ENCODE measurements at regions not wholly inside any gene's neighbourhood (a gene's known extent, or its start where the extent isn't known, plus 50 kb on each side); places are given as distances from the start of the nearest gene placed in this dataset.
"Not testable (repeated sequence)": the region's sequence is repeated elsewhere in the genome, so short reads cannot be mapped to it uniquely, and the experiment has no call there.

GRCh38 chr5:3449481-3449880 lies 146.2 kb upstream of the IRX1 start:
- TF ChIP-seq EZH2 (IDR thresholded peaks at IDR 0.05; ENCODE audit: borderline replicate concordance, low read depth, low read length, severe bottlenecking): no peak
- TF ChIP-seq, protein P1, sequence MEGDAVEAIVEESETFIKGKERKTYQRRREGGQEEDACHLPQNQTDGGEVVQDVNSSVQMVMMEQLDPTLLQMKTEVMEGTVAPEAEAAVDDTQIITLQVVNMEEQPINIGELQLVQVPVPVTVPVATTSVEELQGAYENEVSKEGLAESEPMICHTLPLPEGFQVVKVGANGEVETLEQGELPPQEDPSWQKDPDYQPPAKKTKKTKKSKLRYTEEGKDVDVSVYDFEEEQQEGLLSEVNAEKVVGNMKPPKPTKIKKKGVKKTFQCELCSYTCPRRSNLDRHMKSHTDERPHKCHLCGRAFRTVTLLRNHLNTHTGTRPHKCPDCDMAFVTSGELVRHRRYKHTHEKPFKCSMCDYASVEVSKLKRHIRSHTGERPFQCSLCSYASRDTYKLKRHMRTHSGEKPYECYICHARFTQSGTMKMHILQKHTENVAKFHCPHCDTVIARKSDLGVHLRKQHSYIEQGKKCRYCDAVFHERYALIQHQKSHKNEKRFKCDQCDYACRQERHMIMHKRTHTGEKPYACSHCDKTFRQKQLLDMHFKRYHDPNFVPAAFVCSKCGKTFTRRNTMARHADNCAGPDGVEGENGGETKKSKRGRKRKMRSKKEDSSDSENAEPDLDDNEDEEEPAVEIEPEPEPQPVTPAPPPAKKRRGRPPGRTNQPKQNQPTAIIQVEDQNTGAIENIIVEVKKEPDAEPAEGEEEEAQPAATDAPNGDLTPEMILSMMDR (IDR thresholded peaks at IDR 0.05; ENCODE audit: borderline replicate concordance, extremely low read depth, low read length, poor library complexity, severe bottlenecking): no peak
- H3K79me2 ChIP-seq (ENCODE audit: insufficient read depth, low read length): no peaks in the 10 kb centered on the region
- no peak overlapping the region for H3K9ac ChIP-seq (ENCODE audit: low read depth, low read length)
- H4K20me1 ChIP-seq (ENCODE audit: insufficient read depth, low read length): no peaks in the 10 kb centered on the region
- H3K27me3 ChIP-seq (ENCODE audit: insufficient read depth, low read length, poor library complexity): no peaks in the 10 kb centered on the region
- H3K9me3 ChIP-seq (ENCODE audit: insufficient read depth, low read length, severe bottlenecking): peaks cover 10% of the 10 kb centered on the region
- no peaks in the 10 kb centered on the region for H3K4me1 ChIP-seq (ENCODE audit: insufficient read depth, low read length)
- no peak overlapping the region for H3K4me2 ChIP-seq (ENCODE audit: insufficient read depth, low read length)
- no peak for DNase-seq
- no peak overlapping the region for H3K27ac ChIP-seq (ENCODE audit: low read length)
- no peak overlapping the region for H2AFZ ChIP-seq (ENCODE audit: low read depth, low read length)
- ATAC-seq (ENCODE audit: insufficient read depth, low read depth): no peak
- H3K36me3 ChIP-seq (ENCODE audit: insufficient read depth, low read length): no peaks in the 10 kb centered on the region
- no peak overlapping the region for H3K4me3 ChIP-seq (ENCODE audit: low read depth in 1 of 2, low read length in 2 of 2)

- Histone ChIP-seq H3K4me2 (ENCODE audit: insufficient read depth, low read length) (no peak overlapping the region), H3K36me3 (ENCODE audit: insufficient read depth, low read length) (no peaks in the 10 kb centered on the region), H3K9me3 (ENCODE audit: insufficient read depth, low read length, severe bottlenecking) (peaks cover 10% of the 10 kb centered on the region), H3K9ac (ENCODE audit: low read depth, low read length) (no peak overlapping the region), H2AFZ (ENCODE audit: low read depth, low read length) (no peak overlapping the region), H3K79me2 (ENCODE audit: insufficient read depth, low read length) (no peaks in the 10 kb centered on the region), H3K4me1 (ENCODE audit: insufficient read depth, low read length) (no peaks in the 10 kb centered on the region), H3K27me3 (ENCODE audit: insufficient read depth, low read length, poor library complexity) (no peaks in the 10 kb centered on the region), H4K20me1 (ENCODE audit: insufficient read depth, low read length) (no peaks in the 10 kb centered on the region), H3K27ac (ENCODE audit: low read length) (no peak overlapping the region), H3K4me3 (ENCODE audit: low read depth in 1 of 2, low read length in 2 of 2) (no peak overlapping the region)
- ATAC-seq (ENCODE audit: insufficient read depth, low read depth) (no peak), DNase-seq (no peak)
- TF ChIP-seq, protein P1 (IDR thresholded peaks at IDR 0.05; ENCODE audit: borderline replicate concordance, extremely low read depth, low read length, poor library complexity, severe bottlenecking): no peak
- TF ChIP-seq EZH2 (IDR thresholded peaks at IDR 0.05; ENCODE audit: borderline replicate concordance, low read depth, low read length, severe bottlenecking): no peak
These were observed 149.2 kb upstream of the IRX1 start for GRCh38 chr5:3446410-3446809.

DNA sequence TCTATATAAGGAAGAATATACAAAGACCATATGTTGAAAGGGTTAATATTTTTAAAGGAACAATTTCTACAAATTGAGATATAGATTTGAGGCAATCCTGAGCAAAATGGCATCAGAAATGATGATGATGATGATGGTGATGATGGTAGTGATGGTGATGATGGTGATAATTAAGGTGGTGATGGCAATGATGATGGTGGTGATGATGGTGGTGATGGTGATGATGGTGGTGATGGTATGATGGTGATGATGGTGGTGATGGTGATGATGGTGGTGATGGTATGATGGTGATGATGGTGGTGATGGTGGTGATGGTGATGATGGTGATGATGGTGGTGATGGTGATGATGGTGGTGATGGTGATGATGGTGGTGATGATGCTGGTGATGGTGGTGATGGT lies 150.1 kb upstream of the IRX1 start:
- ATAC-seq (ENCODE audit: insufficient read depth, low read depth); H3K9me3 ChIP-seq (ENCODE audit: insufficient read depth, low read length, severe bottlenecking); DNase-seq; H3K79me2 ChIP-seq (ENCODE audit: insufficient read depth, low read length); H3K27me3 ChIP-seq (ENCODE audit: insufficient read depth, low read length, poor library complexity); H3K4me1 ChIP-seq (ENCODE audit: insufficient read depth, low read length); H3K27ac ChIP-seq (ENCODE audit: low read length); H3K9ac ChIP-seq (ENCODE audit: low read depth, low read length); H4K20me1 ChIP-seq (ENCODE audit: insufficient read depth, low read length); H3K4me2 ChIP-seq (ENCODE audit: insufficient read depth, low read length); H3K36me3 ChIP-seq (ENCODE audit: insufficient read depth, low read length); H3K4me3 ChIP-seq (ENCODE audit: low read depth in 1 of 2, low read length in 2 of 2); H2AFZ ChIP-seq (ENCODE audit: low read depth, low read length): not testable (repeated sequence)

DNA sequence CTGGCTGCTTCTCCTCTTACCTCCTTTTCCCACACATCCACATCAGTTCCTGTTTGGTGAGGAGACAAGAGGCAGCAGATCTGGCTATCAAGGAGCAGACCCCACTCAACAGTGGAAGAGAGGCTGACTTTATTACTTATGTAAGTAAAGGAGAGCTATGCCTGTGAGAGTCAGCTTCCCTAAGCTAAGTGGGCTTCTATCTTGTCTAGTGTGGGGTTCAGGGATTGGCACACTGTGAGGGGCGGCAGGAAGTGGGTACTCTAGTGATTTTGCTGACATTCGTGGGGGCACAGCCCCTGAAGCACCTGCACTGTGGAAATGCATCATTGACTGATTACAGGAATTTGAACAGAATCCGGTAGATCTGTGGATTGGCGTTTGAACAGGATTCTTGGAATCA lies 163.5 kb upstream of the IRX1 start:
- H4K20me1 ChIP-seq (ENCODE audit: insufficient read depth, low read length): no peaks in the 10 kb centered on the region
- H3K27me3 ChIP-seq (ENCODE audit: insufficient read depth, low read length, poor library complexity): no peaks in the 10 kb centered on the region
- no peak overlapping the region for H3K4me3 ChIP-seq (ENCODE audit: low read depth in 1 of 2, low read length in 2 of 2)
- peaks cover 23% of the 10 kb centered on the region for H3K4me1 ChIP-seq (ENCODE audit: insufficient read depth, low read length)
- H3K4me2 ChIP-seq (ENCODE audit: insufficient read depth, low read length): no peak overlapping the region
- DNase-seq: peak; percentile 28
- ATAC-seq (ENCODE audit: insufficient read depth, low read depth): peak; percentile 76
- peak overlapping the region; percentile 4; the same call in 1 of the 2 replicates for H2AFZ ChIP-seq (ENCODE audit: low read depth, low read length)
- H3K27ac ChIP-seq (ENCODE audit: low read length): no peak overlapping the region
- H3K9ac ChIP-seq (ENCODE audit: low read depth, low read length): no peak overlapping the region
- no peaks in the 10 kb centered on the region for H3K79me2 ChIP-seq (ENCODE audit: insufficient read depth, low read length)
- H3K36me3 ChIP-seq (ENCODE audit: insufficient read depth, low read length): no peaks in the 10 kb centered on the region
- no peaks in the 10 kb centered on the region for H3K9me3 ChIP-seq (ENCODE audit: insufficient read depth, low read length, severe bottlenecking)
- no peak for TF ChIP-seq EZH2 (IDR thresholded peaks at IDR 0.05; ENCODE audit: borderline replicate concordance, low read depth, low read length, severe bottlenecking)
- TF ChIP-seq, protein P1 (IDR thresholded peaks at IDR 0.05; ENCODE audit: borderline replicate concordance, extremely low read depth, low read length, poor library complexity, severe bottlenecking): no peak

Data from DND-41 (cell line).